SK-N-MC (cell line): ENCODE measurements at regions not wholly inside any gene's neighbourhood (a gene's known extent, or its start where the extent isn't known, plus 50 kb on each side); places are given as distances from the start of the nearest gene placed in this dataset.
A peak's percentile ranks its signal among the peaks of the same experiment; 100 is the strongest.

Experiments used
- DNase-seq: peaks from one replicate; pipeline ENCODE4 v3.0.0-alpha.2; 2011; ENCODE audit warnings: low read depth, low spot score
- H3K27ac ChIP-seq: fragments of 200-600 bp; sonication (generic); 2 replicates; pipeline ENCODE4 v1.5.1; 2016; ENCODE audit warnings: mixed run types
- H3K36me3 ChIP-seq: fragments of 200-600 bp; sonication (generic); 2 replicates; pipeline ENCODE4 v1.6.1; 2017; ENCODE audit warnings: antibody characterized with exemption, low read length, mixed read lengths; ENCODE audit not compliant: insufficient read depth
- H3K4me3 ChIP-seq: fragments of 200-600 bp; sonication (generic); 2 replicates; pipeline ENCODE4 v1.5.1; 2016
- H3K9ac ChIP-seq: fragments of 200-600 bp; sonication (generic); 2 replicates; pipeline ENCODE4 v1.8.0; 2017; ENCODE audit warnings: mixed run types, mixed read lengths; ENCODE audit not compliant: insufficient read length
- H3K9me3 ChIP-seq: fragments of 200-600 bp; sonication (generic); 2 replicates; pipeline ENCODE4 v1.6.1; 2017; ENCODE audit warnings: low read depth, mild to moderate bottlenecking, antibody characterized with exemption, low read length, moderate library complexity, mixed read lengths
- EZH2 ChIP-seq: fragments of 200-600 bp; sonication (generic); IDR thresholded peaks from one replicate; pipeline ENCODE4 v1.6.1; 2017; ENCODE audit warnings: antibody characterized with exemption
- FOXP2 ChIP-seq: optimal IDR thresholded peaks from 2 replicates; pipeline ENCODE3; 2011; ENCODE audit warnings: mild to moderate bottlenecking, moderate library complexity; ENCODE audit not compliant: insufficient read depth; ENCODE audit errors: extremely low read length, control extremely low read depth
- POLR2AphosphoS5 ChIP-seq: IDR thresholded peaks from 2 replicates; pipeline ENCODE4 v1.6.1; 2012; ENCODE audit warnings: mild to moderate bottlenecking, low read depth, low read length, borderline replicate concordance

GRCh38 chr7:117982071-117983055 lies 109.1 kb upstream of the CTTNBP2 start:
- no peaks in the 10 kb centered on the region for H3K36me3 ChIP-seq
- H3K27ac ChIP-seq, result peak overlapping the region; percentile 68; the same call in 1 of the 2 replicates
- H3K9me3 ChIP-seq, result no peaks in the 10 kb centered on the region
- H3K9ac ChIP-seq, result no peak overlapping the region
- TF ChIP-seq EZH2, result no peak
- peak; percentile 74 for TF ChIP-seq FOXP2
- no peak for TF ChIP-seq POLR2AphosphoS5
- peak overlapping the region; percentile 51 for H3K4me3 ChIP-seq
- DNase-seq, result no peak

DNA sequence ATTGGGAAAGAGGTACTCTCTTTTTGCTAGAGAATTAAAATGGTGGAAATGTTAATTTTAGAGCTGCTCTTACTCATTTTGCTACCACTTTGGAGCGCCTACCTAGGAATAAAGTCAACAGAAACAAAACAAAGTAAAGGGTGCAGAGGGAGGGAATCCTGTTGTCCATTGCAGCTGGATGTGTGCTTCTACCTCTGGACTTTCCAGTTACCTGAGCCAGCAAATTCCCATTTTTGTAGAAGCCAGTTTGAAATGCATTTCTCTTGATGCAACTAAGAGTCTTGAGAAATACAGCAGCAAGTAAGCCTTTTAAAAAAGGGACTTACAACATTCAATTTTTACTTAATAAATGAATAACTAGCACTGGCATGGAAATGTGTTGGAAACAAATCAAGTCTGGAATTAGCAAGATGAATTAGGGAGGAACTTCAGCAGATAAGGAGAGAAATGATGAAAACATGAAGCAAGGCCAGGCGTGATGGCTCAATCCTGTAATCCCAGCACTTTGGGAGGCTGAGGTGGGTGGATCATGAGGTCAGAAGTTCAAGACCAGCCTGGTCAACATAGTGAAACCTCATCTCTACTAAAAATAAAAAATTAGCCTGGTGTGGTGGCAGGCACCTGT lies 113.5 kb upstream of the CTTNBP2 start:
- no peak overlapping the region for H3K27ac ChIP-seq
- no peak for DNase-seq
- no peaks in the 10 kb centered on the region for H3K36me3 ChIP-seq
- H3K9ac ChIP-seq, result no peak overlapping the region
- no peaks in the 10 kb centered on the region for H3K9me3 ChIP-seq
- H3K4me3 ChIP-seq, result no peak overlapping the region
- TF ChIP-seq FOXP2 (no peak), POLR2AphosphoS5 (no peak)

- H3K9ac ChIP-seq, result no peak overlapping the region
- no peak overlapping the region for H3K27ac ChIP-seq
- no peak for TF ChIP-seq EZH2
- H3K4me3 ChIP-seq, result no peak overlapping the region
- DNase-seq, result no peak
- H3K9me3 ChIP-seq, result no peaks in the 10 kb centered on the region
- H3K36me3 ChIP-seq, result no peaks in the 10 kb centered on the region
These were observed 117.6 kb upstream of the CTTNBP2 start for GRCh38 chr7:117990834-117991233.

DNA sequence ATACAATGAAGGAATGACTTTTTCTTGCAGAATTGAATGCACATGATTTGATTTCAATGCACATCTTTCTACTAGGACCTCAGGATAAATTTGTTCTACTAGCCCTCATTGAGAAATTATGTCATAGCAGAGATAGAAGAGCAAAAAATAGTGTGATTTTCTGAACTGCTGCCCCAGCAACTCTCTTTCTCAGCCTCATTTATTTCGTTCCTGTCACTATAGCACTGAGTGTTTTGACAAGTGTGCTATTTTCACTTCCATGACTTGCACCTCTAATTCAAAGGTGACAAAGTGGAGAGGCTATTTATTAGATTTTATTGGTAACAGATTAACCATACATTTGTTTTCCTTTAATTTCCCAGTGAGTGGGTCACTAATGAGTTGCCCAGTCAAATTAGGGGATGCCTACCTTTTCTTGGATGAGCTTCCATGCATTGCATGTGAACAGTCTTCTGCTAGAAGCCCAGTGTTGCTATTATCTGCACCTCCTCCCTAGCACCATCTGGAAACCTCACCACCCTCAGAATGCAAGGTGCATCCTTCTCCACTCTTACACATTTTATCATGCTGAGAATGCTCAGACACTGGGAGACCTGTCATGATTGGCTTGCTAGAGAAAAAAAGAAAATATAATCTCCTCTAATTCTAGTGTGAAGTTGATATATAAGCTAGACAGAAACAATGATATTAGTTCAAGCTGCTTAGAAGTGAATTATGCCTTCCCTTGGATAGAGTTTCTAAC lies 119.6 kb upstream of the CTTNBP2 start:
- no peaks in the 10 kb centered on the region for H3K36me3 ChIP-seq
- TF ChIP-seq FOXP2, result no peak
- no peak for TF ChIP-seq POLR2AphosphoS5
- no peak for TF ChIP-seq EZH2
- DNase-seq, result no peak
- no peak overlapping the region for H3K9ac ChIP-seq
- no peaks in the 10 kb centered on the region for H3K9me3 ChIP-seq
- H3K4me3 ChIP-seq, result no peak overlapping the region
- H3K27ac ChIP-seq, result no peak overlapping the region

DNA sequence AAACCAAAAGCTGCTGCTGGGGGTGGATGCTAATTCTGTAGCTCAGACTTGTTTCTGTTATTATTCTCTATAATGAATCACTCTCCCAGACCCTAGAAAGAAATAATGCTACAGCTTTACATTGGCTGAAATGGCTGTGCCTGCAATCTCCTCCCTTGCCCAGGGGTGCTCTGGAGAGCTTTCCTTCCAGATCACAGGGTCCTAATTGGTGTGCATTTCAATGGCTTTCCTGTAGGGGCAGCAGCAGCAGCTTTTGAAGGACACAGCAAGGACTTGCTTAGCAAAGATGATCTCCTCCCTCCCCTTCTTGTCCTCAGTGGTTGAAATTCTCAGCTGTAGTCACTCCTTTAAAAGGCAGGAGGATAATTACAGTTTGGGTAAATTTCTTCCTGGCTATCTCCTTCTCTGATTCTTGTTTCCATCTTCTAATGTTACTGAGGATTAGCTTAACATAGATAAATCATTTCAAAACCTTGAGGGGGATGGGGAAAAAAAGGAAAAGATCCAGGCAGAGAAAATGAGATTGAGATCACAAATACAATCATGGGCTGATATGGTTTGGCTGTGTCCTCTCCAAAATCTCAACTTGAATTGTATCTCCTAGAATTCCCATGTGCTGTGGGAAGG lies 120.2 kb upstream of the CTTNBP2 start:
- Histone ChIP-seq H3K4me3 (no peak overlapping the region), H3K27ac (no peak overlapping the region), H3K9ac (no peak overlapping the region), H3K36me3 (no peaks in the 10 kb centered on the region), H3K9me3 (no peaks in the 10 kb centered on the region)
- TF ChIP-seq FOXP2 (no peak), POLR2AphosphoS5 (no peak), EZH2 (no peak)
- no peak for DNase-seq

- Histone ChIP-seq H3K9ac (no peak overlapping the region), H3K36me3 (no peaks in the 10 kb centered on the region), H3K9me3 (no peaks in the 10 kb centered on the region), H3K27ac (no peak overlapping the region), H3K4me3 (no peak overlapping the region)
- TF ChIP-seq POLR2AphosphoS5 (no peak), EZH2 (no peak), FOXP2 (no peak)
- no peak for DNase-seq
These were observed 122.8 kb upstream of the CTTNBP2 start for GRCh38 chr7:117995850-117996650.
